ENCODE measurements at regions not wholly inside any gene's neighbourhood (a gene's known extent, or its start where the extent isn't known, plus 50 kb on each side); places are given as distances from the start of the nearest gene placed in this dataset.

DNA sequence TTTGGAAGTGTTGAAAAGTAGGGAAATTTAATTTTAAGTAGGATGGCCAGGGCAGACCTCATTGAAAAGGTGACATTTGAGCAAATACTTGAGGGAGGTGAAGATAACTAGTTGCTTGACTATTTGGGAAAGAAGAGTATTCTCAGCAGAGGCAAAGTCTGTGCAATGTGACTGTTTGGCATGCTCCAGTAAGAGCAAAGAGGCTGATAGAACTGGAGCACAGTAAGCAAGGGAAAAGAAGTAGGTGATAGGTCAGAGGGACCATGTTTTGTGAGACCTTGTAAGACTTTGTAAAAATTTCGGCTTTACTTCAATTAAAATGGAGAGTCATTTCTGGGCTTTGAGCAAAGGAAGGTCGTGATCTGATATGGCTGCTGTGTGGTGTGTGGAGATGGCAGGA, 335.8 kb downstream of the ZIC1 start:
- no peaks in the 10 kb centered on the region for H3K9me3 Mint-ChIP-seq (ENCODE audit: unreplicated experiment)
- H3K4me1 Mint-ChIP-seq (ENCODE audit: low read depth, unreplicated experiment), result no peaks in the 10 kb centered on the region
- no peak overlapping the region for H3K4me3 Mint-ChIP-seq (ENCODE audit: unreplicated experiment)
- TF ChIP-seq, protein P1, sequence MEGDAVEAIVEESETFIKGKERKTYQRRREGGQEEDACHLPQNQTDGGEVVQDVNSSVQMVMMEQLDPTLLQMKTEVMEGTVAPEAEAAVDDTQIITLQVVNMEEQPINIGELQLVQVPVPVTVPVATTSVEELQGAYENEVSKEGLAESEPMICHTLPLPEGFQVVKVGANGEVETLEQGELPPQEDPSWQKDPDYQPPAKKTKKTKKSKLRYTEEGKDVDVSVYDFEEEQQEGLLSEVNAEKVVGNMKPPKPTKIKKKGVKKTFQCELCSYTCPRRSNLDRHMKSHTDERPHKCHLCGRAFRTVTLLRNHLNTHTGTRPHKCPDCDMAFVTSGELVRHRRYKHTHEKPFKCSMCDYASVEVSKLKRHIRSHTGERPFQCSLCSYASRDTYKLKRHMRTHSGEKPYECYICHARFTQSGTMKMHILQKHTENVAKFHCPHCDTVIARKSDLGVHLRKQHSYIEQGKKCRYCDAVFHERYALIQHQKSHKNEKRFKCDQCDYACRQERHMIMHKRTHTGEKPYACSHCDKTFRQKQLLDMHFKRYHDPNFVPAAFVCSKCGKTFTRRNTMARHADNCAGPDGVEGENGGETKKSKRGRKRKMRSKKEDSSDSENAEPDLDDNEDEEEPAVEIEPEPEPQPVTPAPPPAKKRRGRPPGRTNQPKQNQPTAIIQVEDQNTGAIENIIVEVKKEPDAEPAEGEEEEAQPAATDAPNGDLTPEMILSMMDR (IDR thresholded peaks at IDR 0.05; ENCODE audit: partially characterized antibody, unreplicated experiment), result no peak
- no peak for DNase-seq
- H3K27me3 Mint-ChIP-seq (ENCODE audit: unreplicated experiment), result no peaks in the 10 kb centered on the region
- no peaks in the 10 kb centered on the region for H3K36me3 Mint-ChIP-seq (ENCODE audit: unreplicated experiment)
- no peak overlapping the region for H3K27ac Mint-ChIP-seq (ENCODE audit: unreplicated experiment)

DNA sequence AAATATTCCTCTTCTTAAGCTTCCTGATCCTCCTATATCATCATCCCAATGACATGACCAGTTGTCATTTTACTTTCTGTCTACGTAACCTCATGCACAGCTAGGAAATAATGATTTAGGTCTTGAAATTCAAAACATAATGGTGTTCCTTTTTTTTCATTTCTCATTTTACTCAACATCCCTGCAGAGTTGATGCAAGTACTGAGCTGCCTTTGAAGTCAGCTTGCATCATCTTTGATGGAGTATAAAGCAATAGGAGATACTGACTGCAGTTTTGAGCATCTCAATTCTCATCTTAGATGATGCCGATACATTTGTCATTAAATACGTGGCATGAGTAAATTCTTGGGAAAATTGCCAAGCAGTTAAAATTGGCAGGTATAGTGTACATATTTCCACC, 346.1 kb downstream of the ZIC1 start:
- TF ChIP-seq, protein P1 (IDR thresholded peaks at IDR 0.05; ENCODE audit: partially characterized antibody, unreplicated experiment), result no peak
- Mint-ChIP-seq H3K9me3 (ENCODE audit: unreplicated experiment) (peaks cover 1% of the 10 kb centered on the region), H3K27me3 (ENCODE audit: unreplicated experiment) (no peaks in the 10 kb centered on the region)

DNA sequence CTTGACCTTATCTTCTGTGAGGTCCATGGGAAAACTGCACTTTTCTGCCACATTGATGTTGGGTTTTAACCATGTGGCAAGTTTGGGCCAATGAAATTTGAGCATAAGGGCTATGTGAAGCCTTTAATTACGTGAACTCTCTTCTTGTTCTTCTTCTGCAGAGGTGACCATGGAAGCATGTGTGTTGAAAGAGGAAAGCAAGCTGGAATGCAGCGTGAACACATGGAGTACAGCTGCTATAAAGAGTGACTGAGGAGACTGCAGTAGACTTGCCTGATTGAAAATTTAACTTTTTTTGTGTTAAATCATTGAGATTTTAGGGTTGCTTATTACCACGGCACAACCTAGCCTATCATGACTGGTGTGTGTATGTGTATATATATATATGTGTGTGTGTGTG, 347.3 kb downstream of the ZIC1 start:
- H3K36me3 Mint-ChIP-seq (ENCODE audit: unreplicated experiment), result no peaks in the 10 kb centered on the region
- H3K27ac Mint-ChIP-seq (ENCODE audit: unreplicated experiment), result no peak overlapping the region
- H3K9me3 Mint-ChIP-seq (ENCODE audit: unreplicated experiment), result peaks cover 1% of the 10 kb centered on the region
- H3K4me3 Mint-ChIP-seq (ENCODE audit: unreplicated experiment), result no peak overlapping the region
- TF ChIP-seq, protein P1 (IDR thresholded peaks at IDR 0.05; ENCODE audit: partially characterized antibody, unreplicated experiment), result no peak
- no peak for DNase-seq
- H3K4me1 Mint-ChIP-seq (ENCODE audit: low read depth, unreplicated experiment), result no peaks in the 10 kb centered on the region
- H3K27me3 Mint-ChIP-seq (ENCODE audit: unreplicated experiment), result peaks cover 3% of the 10 kb centered on the region

More for the DNA sequence above, 346.1 kb downstream of the ZIC1 start:
- Mint-ChIP-seq H3K4me3 (ENCODE audit: unreplicated experiment) (no peak overlapping the region), H3K27ac (ENCODE audit: unreplicated experiment) (no peak overlapping the region), H3K36me3 (ENCODE audit: unreplicated experiment) (no peaks in the 10 kb centered on the region), H3K4me1 (ENCODE audit: low read depth, unreplicated experiment) (no peaks in the 10 kb centered on the region)
- no peak for DNase-seq

DNA sequence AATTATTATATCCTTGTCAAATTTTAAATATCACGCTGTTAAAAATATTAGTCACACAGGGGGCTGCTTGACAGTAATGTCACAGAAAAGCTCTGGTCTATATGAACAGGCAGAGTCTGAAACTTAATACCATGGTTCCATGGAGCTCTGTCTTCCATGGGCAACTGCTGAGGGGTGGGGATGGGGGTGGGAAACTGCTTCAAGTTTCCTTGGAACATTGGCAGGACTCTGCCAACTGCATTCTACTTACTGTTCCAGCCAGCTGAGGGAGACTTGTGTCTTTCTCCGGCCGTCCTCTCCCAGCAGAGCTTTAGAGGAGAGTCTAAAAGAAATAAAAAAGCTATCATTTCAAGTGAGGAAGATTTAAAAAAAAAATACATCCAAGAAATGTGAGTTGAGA, 348.7 kb downstream of the ZIC1 start:
- no peak overlapping the region for H3K27ac Mint-ChIP-seq (ENCODE audit: unreplicated experiment)
- H3K9me3 Mint-ChIP-seq (ENCODE audit: unreplicated experiment), result peaks cover 1% of the 10 kb centered on the region
- TF ChIP-seq, protein P1 (IDR thresholded peaks at IDR 0.05; ENCODE audit: partially characterized antibody, unreplicated experiment), result no peak

DNA sequence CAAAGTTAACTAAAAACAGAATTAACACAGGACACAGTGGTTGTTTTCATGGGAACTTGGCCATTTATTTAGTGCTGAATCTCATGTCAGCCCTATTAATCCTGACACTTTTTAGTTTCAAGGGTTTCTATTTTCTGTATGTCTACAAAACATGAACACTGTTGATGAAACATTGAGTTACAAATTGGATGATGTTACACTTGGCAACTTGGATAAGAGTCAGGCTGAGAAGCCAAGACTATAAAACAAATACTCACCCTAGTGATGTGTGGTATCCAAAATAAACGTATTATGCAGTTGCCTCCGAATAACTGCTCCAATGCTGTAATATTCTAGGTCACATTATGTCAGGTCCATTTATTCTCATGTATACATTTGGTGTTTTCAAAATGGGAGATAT, 349.6 kb downstream of the ZIC1 start:
- TF ChIP-seq, protein P1 (IDR thresholded peaks at IDR 0.05; ENCODE audit: partially characterized antibody, unreplicated experiment), result no peak
- Mint-ChIP-seq H3K4me1 (ENCODE audit: low read depth, unreplicated experiment) (no peaks in the 10 kb centered on the region), H3K27me3 (ENCODE audit: unreplicated experiment) (peaks cover 3% of the 10 kb centered on the region), H3K4me3 (ENCODE audit: unreplicated experiment) (no peak overlapping the region), H3K9me3 (ENCODE audit: unreplicated experiment) (peaks cover 1% of the 10 kb centered on the region), H3K36me3 (ENCODE audit: unreplicated experiment) (no peaks in the 10 kb centered on the region), H3K27ac (ENCODE audit: unreplicated experiment) (no peak overlapping the region)
- DNase-seq, result no peak

More for the DNA sequence above, 348.7 kb downstream of the ZIC1 start:
- H3K36me3 Mint-ChIP-seq (ENCODE audit: unreplicated experiment), result no peaks in the 10 kb centered on the region
- no peaks in the 10 kb centered on the region for H3K4me1 Mint-ChIP-seq (ENCODE audit: low read depth, unreplicated experiment)
- DNase-seq, result no peak
- no peak overlapping the region for H3K4me3 Mint-ChIP-seq (ENCODE audit: unreplicated experiment)
- H3K27me3 Mint-ChIP-seq (ENCODE audit: unreplicated experiment), result peaks cover 3% of the 10 kb centered on the region
